MM.1S (cell line): ENCODE measurements at regions not wholly inside any gene's neighbourhood (a gene's known extent, or its start where the extent isn't known, plus 50 kb on each side); places are given as distances from the start of the nearest gene placed in this dataset.

ENCODE experiments used
- DNase-seq: peaks from one replicate; pipeline ENCODE4 v3.0.0-alpha.2; 2015
- H2AFZ ChIP-seq: fragments of 300-600 bp; sonication (generic); 2 replicates; pipeline ENCODE4 v1.6.0; 2016; ENCODE audit warnings: antibody characterized with exemption, low read length
- H3F3A ChIP-seq: fragments of 300-600 bp; sonication (generic); 2 replicates; pipeline ENCODE4 v1.6.1; 2016; ENCODE audit warnings: mild to moderate bottlenecking, antibody characterized with exemption, low read length, moderate library complexity, mixed read lengths; ENCODE audit not compliant: insufficient read depth
- H3K27ac ChIP-seq: fragments of 300-600 bp; sonication (generic); 2 replicates; pipeline ENCODE4 v1.5.1; 2016; ENCODE audit warnings: mild to moderate bottlenecking, low read length
- H3K27me3 ChIP-seq: fragments of 300-600 bp; sonication (generic); replicated peaks from 2 replicates; pipeline ENCODE4 v1.6.0; 2016; ENCODE audit warnings: low read length; ENCODE audit not compliant: insufficient read depth
- H3K36me3 ChIP-seq: fragments of 300-600 bp; sonication (generic); replicated peaks from 2 replicates; pipeline ENCODE4 v1.6.1; 2016; ENCODE audit warnings: mild to moderate bottlenecking, low read length, mixed read lengths; ENCODE audit not compliant: insufficient read depth
- H3K4me1 ChIP-seq: fragments of 300-600 bp; sonication (generic); 2 replicates; pipeline ENCODE4 v1.6.1; 2016; ENCODE audit warnings: low read length, mixed read lengths
- H3K4me2 ChIP-seq: fragments of 300-600 bp; sonication (generic); 2 replicates; pipeline ENCODE4 v1.6.0; 2016; ENCODE audit warnings: low read depth, low read length
- H3K4me3 ChIP-seq: fragments of 300-600 bp; sonication (generic); 2 replicates; pipeline ENCODE4 v1.5.1; 2016; ENCODE audit warnings: low read length, mixed read lengths
- H3K79me2 ChIP-seq: fragments of 300-600 bp; sonication (generic); 2 replicates; pipeline ENCODE4 v1.6.1; 2016; ENCODE audit warnings: mixed run types, low read length, mixed read lengths
- H3K9ac ChIP-seq: fragments of 300-600 bp; sonication (generic); 2 replicates; pipeline ENCODE4 v1.6.1; 2016; ENCODE audit warnings: low read length, mixed read lengths
- H3K9me2 ChIP-seq: fragments of 300-600 bp; sonication (generic); replicated peaks from 2 replicates; pipeline ENCODE4 v1.6.1; 2016; ENCODE audit warnings: mild to moderate bottlenecking, low read length, mixed read lengths; ENCODE audit not compliant: insufficient read depth
- H3K9me3 ChIP-seq: fragments of 300-600 bp; sonication (generic); replicated peaks from 2 replicates; pipeline ENCODE4 v1.6.1; 2016; ENCODE audit warnings: mild to moderate bottlenecking, low read length, mixed read lengths; ENCODE audit not compliant: insufficient read depth
- H4K20me1 ChIP-seq: fragments of 300-600 bp; sonication (generic); 2 replicates; pipeline ENCODE4 v1.6.1; 2016; ENCODE audit warnings: mild to moderate bottlenecking, low read length, moderate library complexity, mixed read lengths; ENCODE audit not compliant: insufficient read depth
- EZH2 ChIP-seq: fragments of 300-600 bp; sonication (generic); optimal IDR thresholded peaks from 2 replicates; pipeline ENCODE3; 2017; ENCODE audit warnings: low read depth, mild to moderate bottlenecking, antibody characterized with exemption, low read length, mixed read lengths
- EZH2phosphoT487 ChIP-seq: fragments of 300-600 bp; sonication (generic); IDR thresholded peaks from 2 replicates; pipeline ENCODE4 v1.6.1; 2018; ENCODE audit warnings: antibody characterized with exemption, low read length
- TF ChIP-seq, protein P1 (sequence below): fragments of 300-600 bp; sonication (generic); IDR thresholded peaks from 2 replicates; pipeline ENCODE4 v1.5.1; 2016; ENCODE audit warnings: antibody characterized with exemption, low read length, mixed read lengths

DNA sequence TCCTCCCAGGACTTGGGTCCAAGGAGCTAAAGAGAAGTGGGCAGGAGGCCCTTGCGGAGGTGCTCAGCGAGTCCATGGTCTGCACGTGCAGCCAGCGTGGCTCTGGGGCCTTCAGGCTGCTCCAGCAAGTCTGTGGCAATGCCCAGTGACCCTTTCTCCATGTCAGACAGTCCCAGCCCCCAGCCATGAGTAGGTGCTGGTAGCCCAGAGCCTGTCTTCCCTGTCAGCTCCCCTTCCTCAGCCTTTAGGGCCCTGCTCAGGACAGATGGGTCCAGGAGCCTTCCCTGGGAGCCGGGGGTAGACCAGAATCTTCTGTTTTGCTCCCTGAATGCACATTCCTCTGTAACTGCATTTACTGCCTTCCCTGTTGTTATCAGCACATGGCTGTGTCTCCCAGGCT, 147.2 kb upstream of the IRX2 start:
- H3K9ac ChIP-seq: no peak overlapping the region
- no peaks in the 10 kb centered on the region for H3F3A ChIP-seq
- H3K27ac ChIP-seq: no peak overlapping the region
- peaks cover 11% of the 10 kb centered on the region for H3K4me1 ChIP-seq
- TF ChIP-seq EZH2phosphoT487 (no peak), EZH2 (no peak)
- TF ChIP-seq, protein P1, sequence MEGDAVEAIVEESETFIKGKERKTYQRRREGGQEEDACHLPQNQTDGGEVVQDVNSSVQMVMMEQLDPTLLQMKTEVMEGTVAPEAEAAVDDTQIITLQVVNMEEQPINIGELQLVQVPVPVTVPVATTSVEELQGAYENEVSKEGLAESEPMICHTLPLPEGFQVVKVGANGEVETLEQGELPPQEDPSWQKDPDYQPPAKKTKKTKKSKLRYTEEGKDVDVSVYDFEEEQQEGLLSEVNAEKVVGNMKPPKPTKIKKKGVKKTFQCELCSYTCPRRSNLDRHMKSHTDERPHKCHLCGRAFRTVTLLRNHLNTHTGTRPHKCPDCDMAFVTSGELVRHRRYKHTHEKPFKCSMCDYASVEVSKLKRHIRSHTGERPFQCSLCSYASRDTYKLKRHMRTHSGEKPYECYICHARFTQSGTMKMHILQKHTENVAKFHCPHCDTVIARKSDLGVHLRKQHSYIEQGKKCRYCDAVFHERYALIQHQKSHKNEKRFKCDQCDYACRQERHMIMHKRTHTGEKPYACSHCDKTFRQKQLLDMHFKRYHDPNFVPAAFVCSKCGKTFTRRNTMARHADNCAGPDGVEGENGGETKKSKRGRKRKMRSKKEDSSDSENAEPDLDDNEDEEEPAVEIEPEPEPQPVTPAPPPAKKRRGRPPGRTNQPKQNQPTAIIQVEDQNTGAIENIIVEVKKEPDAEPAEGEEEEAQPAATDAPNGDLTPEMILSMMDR: no peak
- no peaks in the 10 kb centered on the region for H3K79me2 ChIP-seq
- no peaks in the 10 kb centered on the region for H3K36me3 ChIP-seq
- DNase-seq: no peak
- no peak overlapping the region for H2AFZ ChIP-seq
- H4K20me1 ChIP-seq: no peaks in the 10 kb centered on the region
- H3K4me2 ChIP-seq: no peak overlapping the region
- H3K27me3 ChIP-seq: no peaks in the 10 kb centered on the region
- H3K9me2 ChIP-seq: no peaks in the 10 kb centered on the region
- no peak overlapping the region for H3K4me3 ChIP-seq
- H3K9me3 ChIP-seq: no peaks in the 10 kb centered on the region

DNA sequence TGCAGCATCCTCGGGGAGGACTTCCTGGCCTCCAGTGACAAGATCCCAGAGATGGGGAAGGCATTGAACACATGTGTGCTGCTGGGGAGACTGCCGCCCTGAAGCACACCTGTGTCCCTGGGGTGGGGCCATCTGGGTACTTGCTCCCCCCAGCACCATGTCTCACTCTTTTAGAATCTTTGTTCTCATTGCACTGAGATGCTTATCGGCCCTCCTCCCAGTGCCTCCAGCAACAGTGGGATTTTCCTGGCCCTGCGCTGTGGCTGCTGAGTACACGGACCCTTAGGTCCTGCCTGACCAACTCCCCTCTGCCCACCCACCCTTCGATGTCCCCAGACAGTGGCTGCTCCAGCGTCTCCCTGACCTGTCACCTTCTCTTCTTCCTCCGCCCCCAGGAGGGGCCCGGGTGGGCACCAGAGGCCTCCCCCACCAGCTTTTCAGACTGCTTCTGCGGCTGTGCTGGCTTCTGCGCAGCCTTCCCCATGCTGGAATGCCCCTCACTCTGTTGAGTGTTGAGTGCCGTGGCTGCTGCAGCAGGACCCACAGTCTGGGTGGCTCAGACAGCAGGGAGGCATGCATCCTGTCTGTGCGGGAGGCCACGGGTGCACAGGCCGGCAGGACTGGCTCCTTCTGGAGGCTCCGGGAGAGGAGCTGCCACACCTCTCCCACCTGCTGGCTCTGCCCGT, 145.9 kb upstream of the IRX2 start:
- H3F3A ChIP-seq: no peaks in the 10 kb centered on the region
- no peak overlapping the region for H2AFZ ChIP-seq
- H3K4me1 ChIP-seq: peaks cover 11% of the 10 kb centered on the region
- H3K79me2 ChIP-seq: no peaks in the 10 kb centered on the region
- no peaks in the 10 kb centered on the region for H3K36me3 ChIP-seq
- H3K4me3 ChIP-seq: no peak overlapping the region
- no peaks in the 10 kb centered on the region for H4K20me1 ChIP-seq
- no peak overlapping the region for H3K4me2 ChIP-seq
- TF ChIP-seq, protein P1: no peak
- no peak for TF ChIP-seq EZH2
- TF ChIP-seq EZH2phosphoT487: no peak
- no peak for DNase-seq
- H3K27ac ChIP-seq: no peak overlapping the region
- H3K27me3 ChIP-seq: no peaks in the 10 kb centered on the region
- no peak overlapping the region for H3K9ac ChIP-seq
- H3K9me3 ChIP-seq: no peaks in the 10 kb centered on the region
- no peaks in the 10 kb centered on the region for H3K9me2 ChIP-seq

DNA sequence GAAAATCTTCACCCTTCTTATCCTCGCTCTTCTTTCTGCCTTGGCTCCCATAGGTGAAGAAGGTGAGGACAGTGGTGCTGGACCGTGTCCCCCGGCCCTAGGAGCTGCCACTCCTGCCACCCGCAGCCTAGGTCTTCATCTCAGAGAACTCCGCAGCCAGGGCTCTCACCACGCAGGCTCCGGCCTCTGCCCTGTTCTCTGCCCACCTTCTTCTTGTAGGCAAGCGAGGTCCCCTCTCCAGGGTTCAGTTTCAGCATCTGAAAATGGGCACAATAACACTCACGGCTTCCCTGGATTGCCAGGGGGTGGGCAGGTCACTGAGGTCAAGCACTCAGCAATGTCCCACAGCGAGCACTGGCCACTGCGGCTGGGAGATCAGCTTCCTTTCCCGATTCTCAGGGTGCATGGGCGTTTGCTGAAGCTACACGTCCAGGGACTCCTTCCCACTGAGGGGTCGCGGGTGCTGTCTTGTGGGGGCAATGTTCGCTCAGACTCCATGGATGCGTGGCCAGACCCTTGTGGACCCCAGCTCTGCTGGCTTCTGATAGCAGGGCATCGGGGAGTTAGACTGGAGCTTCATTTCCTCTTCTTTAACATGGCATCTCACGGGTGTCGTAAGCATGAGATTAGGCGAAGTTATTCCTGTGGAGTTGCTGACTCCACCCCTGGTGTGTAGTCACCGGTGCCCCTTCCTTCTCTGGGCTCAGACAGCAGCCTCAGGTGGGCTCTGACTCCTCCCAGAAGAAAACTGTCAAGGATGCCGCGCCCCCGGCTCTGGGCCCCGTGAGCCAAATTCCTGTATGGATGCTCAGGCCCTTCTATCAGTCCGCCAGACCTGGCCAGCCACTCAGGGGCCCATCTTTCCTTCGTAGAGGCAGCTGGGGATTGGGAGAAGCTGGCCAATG, 145.1 kb upstream of the IRX2 start:
- H3K27me3 ChIP-seq: no peaks in the 10 kb centered on the region
- peaks cover 11% of the 10 kb centered on the region for H3K4me1 ChIP-seq
- H3K4me3 ChIP-seq: no peak overlapping the region
- H3K4me2 ChIP-seq: no peak overlapping the region
- H4K20me1 ChIP-seq: no peaks in the 10 kb centered on the region
- H3K79me2 ChIP-seq: no peaks in the 10 kb centered on the region
- no peak overlapping the region for H2AFZ ChIP-seq
- TF ChIP-seq EZH2: no peak
- no peak for TF ChIP-seq EZH2phosphoT487
- TF ChIP-seq, protein P1: no peak
- H3K9me2 ChIP-seq: no peaks in the 10 kb centered on the region
- no peak for DNase-seq
- no peaks in the 10 kb centered on the region for H3K9me3 ChIP-seq
- H3K9ac ChIP-seq: no peak overlapping the region
- H3K27ac ChIP-seq: no peak overlapping the region
- H3K36me3 ChIP-seq: no peaks in the 10 kb centered on the region
- H3F3A ChIP-seq: no peaks in the 10 kb centered on the region
